ENCODE measurements at regions not wholly inside any gene's neighbourhood (a gene's known extent, or its start where the extent isn't known, plus 50 kb on each side); places are given as distances from the start of the nearest gene placed in this dataset.

- TF ChIP-seq CTCF (IDR thresholded peaks at IDR 0.05; ENCODE audit: extremely low read depth in 1 of 2, insufficient read depth in 1 of 2, low read depth in 1 of 2, low read length in 2 of 2) (no peak), EZH2 (IDR thresholded peaks at IDR 0.05; ENCODE audit: borderline replicate concordance, low read depth, low read length, severe bottlenecking) (no peak), POLR2A (IDR thresholded peaks at IDR 0.05; ENCODE audit: low read depth, low read length) (no peak), MYC (IDR thresholded peaks at IDR 0.05; ENCODE audit: low read depth, low read length) (no peak), POLR2AphosphoS5 (IDR thresholded peaks at IDR 0.05; ENCODE audit: insufficient read depth, low read depth, low read length) (no peak), FOS (IDR thresholded peaks at IDR 0.05; ENCODE audit: borderline replicate concordance, insufficient read depth, low read length) (no peak), MAX (IDR thresholded peaks at IDR 0.05; ENCODE audit: insufficient read depth, insufficient read length) (no peak), JUN (IDR thresholded peaks at IDR 0.05; ENCODE audit: borderline replicate concordance, insufficient read depth, insufficient read length, low read depth) (no peak)
Observed at GRCh38 chr13:83691966-83692365, 190.3 kb downstream of the SLITRK1 start.

Measured in endothelial cell of umbilical vein (primary cell).